Activated naive CD4-positive, alpha-beta T cell (primary cell): ENCODE measurements at regions not wholly inside any gene's neighbourhood (a gene's known extent, or its start where the extent isn't known, plus 50 kb on each side); places are given as distances from the start of the nearest gene placed in this dataset.

Experiments used
- DNase-seq, 4 experiments: peaks; one replicate each; lab custom pipeline; 2025; lab: John Stamatoyannopoulos, UW

DNA sequence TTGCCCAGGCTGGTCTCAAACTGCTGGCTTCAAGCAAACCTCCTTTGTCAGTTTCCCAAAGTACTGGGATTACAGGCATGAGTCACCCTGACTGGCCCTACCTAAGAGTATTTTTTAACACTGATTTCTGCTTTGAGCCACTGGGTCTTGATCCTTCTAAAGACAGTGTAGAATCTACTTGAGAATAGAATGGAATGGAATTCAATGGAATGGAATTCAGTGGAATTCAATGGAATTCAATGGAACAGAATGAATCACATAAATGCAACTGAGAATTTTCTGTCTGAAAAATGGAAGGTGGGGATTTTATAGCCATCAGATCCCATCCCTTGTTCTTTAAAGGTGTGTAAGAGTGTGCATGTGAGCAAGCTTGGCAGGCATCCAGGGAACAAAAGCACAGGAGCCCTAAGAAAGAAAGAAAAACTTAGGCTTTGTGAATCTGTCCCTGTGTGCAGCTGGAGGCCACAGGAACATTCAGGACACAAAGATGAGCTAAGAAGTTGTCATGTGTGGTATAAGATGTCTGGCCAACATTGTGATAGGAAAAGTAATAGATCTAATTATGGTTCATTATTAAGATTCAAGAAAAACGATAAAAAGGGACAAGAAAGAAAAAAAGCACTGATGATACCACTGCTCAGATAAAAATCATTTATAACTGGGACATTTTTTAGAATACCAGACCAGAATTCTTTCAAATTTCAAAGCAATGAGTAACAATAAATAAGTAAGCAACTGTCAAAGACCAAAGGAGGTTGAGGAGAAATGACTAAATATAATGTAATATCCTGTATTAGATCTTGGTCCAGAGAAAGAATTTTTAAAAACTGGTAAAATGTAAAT is 681.0 kb upstream of the GJE1 start:
- no peak for DNase-seq

DNA sequence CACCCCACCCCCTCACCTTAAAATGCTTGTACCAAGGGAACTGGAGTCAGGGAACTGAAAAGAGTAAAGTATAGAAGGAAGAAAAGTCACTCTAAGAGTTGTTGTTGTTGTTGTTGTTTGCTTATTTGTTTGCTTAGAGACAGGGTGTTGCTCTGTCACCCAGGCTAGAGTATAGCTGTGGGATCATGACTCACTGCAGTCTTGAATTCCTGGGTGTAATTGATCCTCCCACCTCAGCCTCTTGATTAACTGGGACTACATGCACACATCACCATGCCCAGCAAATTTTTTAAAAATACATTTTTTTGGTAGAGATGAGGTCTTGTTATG is 681.6 kb upstream of the GJE1 start:
- DNase-seq = no peak

DNA sequence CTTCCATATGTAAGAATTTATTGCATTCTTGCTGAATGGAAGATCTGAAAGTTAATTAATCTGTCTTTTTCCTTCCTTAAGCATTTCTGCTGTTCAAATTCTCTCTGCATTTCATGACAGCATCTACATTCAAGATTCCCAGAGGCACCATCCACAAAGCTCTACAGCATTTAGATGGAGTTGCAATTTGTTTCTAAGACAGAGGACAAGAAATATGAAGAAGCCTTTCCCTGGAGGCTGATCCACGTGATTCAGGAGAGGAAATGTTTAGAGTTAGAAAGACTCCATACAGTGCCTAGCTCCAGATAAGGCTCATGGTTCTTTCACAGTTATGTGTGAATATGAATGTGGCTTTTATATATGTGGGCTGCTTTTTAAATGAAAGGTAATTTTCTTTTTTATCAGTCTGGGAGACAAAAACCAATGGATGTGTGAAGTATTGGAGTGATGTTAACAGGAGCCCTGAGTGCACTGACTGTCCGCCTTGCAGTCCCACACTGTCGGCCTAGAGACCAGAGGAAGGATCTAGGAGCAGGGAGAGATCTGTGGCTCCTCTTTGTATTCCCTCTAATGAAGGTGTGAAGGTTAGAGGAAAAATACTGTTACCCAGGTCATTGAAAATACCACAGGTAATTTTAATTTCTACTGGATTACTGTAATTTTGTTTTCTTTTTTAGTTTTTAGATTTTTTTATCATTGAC is 686.6 kb upstream of the GJE1 start:
- no peak for DNase-seq

DNA sequence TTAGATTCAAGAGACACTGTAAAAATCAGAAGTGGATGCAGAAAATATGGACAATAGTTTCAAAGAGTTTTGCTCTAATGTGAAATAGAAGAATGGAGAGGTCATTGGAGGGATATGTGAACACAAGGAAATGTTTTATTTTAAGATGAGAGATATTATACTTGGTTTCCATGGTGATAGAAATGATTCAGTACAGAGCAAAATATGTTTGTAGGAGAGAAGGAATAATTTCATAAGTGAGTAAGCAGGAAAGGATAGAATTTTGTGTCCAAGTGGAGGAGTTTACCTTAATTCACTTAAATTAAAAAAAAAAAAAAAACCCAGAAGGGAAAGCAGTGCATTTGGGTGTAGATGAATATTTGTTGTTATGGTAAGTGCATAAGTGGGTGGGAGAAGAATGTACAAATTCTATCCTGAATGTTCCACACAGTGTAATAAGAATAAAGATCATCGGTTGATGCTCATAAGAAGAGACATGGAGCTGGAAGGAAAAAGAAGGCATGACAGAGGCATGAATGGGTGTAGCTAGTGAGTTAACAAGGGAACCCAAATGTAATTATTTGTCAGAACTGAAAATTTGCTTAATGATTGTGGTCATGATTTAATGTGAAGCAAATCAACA is 688.9 kb upstream of the GJE1 start:
- no peak for DNase-seq

DNA sequence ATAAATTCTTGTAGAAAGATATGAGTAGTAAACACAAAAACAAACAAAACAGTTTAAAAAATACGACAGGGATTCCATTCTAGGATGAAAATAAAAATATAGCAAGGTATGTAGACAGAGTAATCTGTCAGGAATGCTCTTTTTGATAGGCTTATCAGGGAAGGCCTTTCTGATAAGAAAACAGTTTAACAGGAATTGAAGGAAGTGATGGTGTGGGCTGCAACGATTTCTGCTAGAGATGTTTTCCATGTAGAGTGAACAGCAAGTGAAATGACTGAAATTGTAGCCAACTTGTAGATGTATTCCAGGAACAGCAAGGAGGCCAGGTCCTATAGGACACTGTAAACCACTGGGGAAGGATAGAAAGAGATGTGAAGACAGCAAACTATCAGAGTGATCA is 689.7 kb upstream of the GJE1 start:
- no peak for DNase-seq

DNA sequence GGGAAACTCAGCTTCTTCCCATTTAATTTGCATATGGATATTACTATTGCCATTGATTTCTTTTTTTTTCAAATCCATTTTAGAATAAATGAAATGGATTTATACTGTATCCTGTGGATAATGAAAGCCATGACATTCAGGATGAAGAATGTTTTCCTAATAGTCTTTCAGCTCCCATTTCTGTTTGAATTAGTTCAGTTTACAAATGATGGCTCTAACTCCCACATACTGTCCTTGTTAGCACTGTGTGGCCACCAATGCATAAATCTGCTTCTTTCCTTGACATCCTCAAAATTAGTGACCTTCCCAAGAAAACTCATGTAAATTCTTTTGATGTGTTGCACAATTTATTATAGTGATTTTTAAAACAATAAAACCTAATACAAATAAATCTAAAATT is 693.2 kb upstream of the GJE1 start:
- DNase-seq = no peak

DNA sequence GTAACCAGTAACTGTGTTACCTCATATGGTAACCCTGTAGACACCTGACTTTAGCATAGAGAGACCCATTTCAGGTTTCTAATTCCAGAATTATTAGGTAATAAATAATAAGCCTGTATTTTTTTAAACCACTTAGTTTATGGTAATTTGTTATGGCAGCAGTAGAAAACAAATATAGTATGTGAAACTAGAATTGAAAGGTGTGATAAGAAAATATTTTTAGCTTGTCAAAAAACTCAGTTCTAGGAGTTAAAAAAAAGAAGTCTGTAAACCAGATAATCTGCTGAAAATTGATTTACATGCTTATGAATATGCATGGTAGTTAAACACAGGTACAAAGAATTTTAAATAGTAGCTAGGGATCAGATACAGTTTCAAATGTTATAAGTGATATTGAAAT is 695.0 kb upstream of the GJE1 start:
- no peak for DNase-seq

DNA sequence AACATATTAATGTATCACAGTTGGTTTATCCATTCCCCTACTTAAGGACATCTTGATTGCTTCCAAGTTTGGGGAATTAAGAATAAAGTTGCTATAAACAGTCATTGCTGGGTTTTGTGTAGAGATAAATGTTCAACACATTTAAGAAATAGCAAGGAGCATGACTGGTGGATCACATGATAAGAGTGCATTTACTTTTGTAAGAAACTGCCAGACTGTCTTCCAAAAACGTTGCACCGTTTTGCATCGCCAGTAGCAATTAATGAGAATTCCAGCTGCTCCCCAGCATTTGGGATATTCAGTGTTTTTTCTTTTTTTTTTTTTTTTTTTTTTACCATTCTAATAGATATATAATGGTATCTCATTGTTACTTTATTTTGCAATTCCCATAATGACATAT is 695.7 kb upstream of the GJE1 start:
- no peak for DNase-seq

DNA sequence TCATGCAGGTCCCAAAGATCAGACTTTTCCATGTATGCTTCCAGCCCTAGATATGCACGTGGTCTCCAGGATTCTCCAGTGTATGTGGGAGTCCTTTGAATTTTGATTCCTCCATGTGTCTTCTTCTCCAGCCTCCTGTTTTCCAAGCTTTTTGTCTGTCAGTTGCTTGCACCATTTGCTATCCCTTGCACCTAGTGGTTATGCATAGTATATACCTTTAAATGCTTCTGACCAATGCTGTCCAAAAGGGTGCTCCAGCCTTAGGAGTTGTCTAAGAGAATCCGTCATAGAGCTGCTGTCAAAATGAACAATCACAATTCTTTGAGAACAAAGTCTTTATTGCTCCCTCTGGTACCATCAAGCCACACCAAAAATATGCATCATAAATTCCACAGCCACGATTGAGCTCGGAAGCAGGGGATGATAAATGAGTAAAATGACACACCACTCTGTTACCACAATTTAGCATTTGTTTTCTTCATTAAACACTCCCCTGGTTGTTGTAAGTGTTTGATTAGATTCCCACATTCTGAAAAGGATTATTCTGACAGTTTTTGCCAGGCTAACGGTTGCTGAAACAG is 706.2 kb upstream of the GJE1 start:
- no peak for DNase-seq

DNA sequence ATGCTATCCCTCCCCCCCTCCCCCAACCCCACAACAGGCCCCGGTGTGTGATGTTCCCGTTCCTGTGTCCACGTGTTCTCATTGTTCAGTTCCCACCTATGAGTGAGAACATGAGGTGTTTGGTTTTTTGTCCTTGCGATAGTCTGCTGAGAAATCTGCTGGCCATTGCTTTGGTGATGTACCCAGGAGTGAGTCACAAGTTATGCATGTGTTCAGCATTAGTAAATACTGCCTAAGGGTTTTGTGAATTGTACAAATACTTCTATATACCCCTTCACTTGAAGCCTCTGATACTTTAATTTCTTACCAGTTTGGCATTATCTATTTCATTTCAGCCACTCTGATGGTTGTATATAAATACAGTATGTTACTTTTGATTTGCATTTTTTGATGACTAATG is 711.3 kb upstream of the GJE1 start:
- DNase-seq = no peak

DNA sequence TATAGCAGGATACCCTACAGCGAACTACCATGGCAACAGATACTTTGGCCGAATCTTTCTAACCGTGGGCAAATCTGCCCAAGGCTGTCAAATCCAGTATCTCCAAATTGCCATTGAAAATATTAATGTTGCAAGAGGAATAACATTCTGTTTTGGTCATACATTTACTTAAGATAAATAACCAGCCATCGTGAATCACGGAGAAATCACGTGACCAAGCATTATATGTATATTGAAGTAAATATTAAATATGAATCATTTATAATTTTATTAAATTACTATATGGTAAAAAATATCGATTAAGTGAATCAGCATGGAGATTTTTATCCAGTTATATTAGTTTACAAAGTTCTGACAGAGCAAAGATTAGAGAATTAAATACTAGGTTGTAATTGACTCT is 714.6 kb upstream of the GJE1 start:
- DNase-seq = no peak

DNA sequence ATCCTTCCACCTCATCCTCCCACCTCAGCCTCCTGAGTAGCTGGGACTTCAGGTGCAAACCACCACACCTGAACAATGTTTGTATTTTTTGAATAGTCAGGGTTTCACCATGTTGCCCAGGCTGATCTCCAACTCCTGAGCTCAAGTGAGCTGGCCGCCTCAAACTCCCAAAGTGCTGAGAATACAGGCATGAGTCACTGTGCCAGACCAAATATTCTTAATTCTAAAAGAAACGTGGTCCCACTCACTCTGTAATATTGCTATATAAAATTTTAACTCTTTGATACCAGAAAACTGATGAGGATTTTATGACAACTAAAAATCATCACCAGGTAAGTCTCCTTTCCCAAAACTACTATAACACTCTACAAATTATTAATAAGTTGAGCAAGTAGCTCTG is 716.8 kb upstream of the GJE1 start:
- no peak for DNase-seq

DNA sequence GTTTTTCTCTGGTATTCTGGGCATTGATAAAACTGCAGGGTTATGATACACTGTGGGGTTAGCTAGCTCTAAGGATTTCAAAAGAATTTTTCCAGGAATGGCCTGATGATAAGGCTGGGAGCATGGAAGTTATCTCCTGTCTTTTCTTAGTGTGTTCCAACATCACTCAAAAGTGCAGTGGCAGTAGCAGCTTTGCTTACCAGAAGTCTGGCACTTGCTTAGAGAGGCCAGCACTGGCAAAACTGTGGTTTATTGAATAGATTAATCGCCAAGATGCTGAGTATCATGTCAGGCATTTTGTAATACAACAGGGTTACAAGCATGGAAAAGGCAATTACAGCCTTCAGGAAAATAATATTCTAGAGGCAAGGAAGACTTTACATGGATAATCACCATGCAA is 719.5 kb upstream of the GJE1 start:
- no peak for DNase-seq

DNA sequence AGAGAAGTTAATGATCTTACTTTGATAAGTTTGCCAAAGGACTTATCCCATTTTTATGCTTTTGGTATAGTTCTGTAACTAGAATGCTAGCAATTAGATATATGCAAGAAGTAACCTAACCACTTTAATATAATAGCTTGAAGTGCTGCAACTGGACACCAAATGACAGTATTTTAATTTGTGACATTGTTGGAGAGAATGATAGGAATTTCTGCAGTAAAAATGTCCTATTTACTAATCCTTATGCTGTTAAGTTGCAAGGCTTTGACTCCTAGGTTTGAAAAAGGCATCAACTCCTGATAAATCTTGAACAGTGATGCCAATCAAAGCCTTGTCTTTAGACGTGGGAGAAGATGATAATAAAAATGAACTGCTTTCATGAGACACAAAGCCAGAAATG is 726.0 kb upstream of the GJE1 start:
- no peak for DNase-seq

DNA sequence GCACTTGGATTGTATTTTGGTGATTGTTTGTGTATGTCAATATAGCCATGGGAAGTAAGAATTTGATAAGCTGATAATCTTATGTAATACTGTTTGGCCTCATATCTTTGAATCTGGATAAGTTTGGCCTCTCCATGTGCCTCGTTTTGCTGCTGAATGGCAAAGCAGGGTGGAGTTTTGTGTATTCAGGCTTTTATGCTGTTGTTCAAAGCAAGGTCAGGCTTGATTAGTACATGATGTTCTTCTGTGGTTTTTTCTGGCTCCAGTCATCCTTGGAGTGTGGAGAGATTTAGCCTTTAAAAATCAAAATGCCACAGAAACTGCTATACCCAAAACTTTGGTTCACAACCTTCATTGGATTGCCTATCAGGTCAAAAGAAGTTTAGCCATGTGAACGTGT is 728.9 kb upstream of the GJE1 start:
- DNase-seq = no peak

DNA sequence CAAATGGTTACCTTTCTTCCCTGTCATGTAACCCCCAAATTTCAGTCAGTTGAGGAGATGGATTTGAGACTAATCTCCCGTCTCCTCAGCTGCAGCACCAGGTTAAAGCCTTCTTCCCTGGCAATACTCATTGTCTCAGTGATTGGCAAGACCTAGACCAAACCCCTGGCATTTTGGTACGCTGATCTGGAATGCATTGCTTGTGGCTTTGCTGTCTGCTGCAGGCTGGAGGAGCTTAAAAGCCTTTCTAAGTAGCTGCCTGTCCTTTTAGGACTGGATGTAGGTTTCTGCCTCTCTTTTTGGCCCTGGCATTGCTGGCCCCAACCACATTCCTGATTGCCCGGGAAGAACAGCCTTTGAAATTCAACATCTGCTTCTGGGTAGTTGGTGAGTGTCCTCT is 729.6 kb upstream of the GJE1 start:
- no peak for DNase-seq

DNA sequence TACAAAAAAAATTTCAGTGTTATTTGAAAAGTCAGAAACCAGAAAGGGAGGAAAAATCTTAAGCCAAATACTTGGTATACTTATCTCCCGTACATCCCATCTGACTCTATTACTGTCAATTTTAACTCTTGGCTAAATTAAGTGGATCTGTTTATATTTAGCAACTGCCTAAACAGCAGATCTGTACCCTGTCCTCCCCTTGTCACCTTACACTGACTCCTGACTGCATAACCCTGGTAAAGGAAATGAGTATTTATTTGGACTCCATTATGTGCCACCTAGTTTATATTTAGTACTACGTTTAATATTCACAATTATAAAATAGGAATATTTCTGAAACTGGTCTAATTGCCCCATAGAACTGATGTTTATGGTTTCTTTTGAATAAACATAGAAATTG is 730.2 kb upstream of the GJE1 start:
- DNase-seq = no peak

DNA sequence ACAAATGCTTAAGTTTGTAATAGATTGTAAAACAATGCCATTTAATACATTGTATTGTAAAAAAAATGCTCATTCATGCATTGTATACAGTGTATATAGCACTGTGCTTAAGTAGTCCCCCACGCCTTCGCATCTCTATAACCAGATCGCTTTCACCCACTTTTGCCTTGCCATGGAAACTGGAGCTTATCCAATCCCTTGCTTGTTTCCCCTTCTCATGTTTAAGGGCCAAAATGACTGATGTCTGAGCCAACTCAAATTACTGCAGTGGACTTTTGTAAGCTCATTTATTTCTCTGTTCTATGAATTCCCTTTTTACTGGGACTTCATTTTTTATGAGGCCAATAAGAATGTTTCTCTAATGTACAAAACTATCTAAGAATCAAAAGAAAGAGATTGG is 730.9 kb upstream of the GJE1 start:
- no peak for DNase-seq

DNA sequence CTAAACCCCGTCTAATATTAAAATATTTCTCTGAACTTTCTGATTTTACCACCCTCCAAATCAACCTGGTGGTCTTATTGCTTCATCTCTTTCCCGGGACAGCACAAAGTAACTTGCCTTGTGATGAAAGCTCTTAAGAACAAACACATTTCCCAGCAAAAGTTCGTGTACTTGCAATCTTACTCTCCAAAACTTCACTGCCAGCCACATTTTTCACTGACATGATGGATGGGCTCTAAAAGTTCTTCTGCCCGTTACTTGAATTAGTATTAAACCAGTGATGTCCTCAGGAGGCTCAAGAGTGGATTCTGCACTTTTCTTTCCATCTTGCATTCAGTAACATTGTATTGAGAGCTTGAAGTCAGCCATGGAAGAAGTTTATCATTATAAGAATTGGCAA is 731.6 kb upstream of the GJE1 start:
- DNase-seq = no peak

DNA sequence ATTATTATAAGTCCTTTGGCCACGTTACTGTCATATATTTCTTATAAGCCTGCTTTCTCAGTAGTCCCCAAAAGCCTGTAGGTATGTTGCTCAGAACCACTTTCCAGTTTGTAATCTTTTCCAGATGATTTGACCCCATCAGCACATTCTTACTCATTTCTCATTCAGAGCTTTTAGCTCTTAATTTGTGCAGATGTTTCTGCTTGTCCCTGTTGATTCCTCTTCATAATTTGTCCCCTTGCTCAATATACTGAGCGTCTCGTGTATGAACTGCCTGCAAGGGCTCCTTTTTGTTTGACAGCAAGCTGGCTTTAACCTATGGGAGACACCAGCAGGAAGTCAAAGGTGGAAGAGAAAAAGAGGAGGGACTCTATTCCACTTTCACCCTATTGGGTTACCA is 733.8 kb upstream of the GJE1 start:
- no peak for DNase-seq

DNA sequence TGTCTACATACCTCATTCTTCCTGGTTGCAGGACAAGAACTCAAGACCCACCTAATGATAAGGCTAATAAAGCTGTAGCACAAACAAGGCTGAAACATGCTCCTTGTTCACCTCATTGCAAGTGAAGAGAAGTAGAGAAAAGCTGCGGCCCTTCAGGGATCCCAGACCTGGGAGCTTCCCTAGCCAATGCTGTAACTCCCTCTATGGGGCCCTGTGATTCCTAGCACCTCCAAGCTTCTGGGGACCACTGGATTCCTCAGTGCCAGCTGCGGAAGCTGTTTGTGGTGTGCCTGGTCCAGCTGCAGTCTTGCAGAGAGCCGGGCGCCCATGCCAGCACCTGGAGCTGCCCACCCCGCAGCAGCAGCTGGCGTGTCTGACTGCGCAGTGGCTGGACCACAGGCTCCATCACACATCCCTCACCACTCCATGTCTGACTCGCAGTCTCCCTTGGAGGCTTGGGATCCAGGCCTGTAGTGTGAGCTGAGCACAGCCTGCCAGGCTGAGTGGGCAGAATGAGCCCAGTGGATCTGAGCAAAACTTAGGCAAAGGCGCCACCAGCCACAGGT is 737.2 kb upstream of the GJE1 start:
- DNase-seq = no peak

DNA sequence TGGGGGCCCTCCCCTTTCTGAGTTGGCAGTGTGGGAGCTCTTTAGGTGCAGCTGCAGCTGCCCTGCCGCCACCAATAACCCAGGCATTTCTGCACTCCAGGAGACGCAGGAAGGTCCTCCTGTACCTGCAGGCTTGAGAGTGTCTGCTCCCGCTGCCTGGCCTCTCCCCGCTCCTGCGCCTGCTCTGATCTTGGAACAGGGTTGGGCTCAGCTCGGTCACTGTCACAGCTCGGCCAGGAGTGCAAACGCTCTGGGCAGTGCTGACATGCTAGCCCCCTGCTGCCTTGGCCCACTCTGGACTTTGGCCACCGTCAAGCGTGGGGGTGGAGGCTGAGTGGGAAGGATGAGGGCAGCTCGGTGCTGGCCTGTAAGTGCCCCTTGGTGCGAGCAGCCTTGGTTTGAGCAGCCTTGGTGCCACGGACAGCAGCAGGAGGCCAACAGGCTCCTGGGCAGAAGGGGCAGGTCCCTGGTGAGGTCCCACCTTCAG is 738.1 kb upstream of the GJE1 start:
- DNase-seq = no peak

DNA sequence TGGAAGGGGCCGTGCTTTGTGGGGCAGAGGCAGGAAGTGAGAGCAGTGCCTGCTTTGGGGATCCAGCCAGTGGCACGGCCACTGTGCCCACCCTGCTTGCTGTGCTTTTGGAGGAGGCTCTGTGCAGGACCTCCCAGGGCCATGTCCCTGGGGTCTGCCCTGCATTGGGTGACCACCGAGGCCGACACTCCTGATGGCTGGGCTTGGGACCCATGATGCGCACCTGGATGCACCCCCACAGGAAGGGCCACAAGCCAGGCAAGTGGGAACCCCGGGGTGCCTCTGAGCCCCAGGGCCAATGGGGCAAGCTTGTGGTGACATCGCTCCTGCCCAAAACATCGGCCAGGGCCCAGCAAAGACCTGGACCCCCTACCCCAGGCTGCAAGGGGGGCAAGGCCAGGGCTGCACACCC is 738.6 kb upstream of the GJE1 start:
- DNase-seq = no peak
